GM12878 (cell line): ENCODE measurements at regions not wholly inside any gene's neighbourhood (a gene's known extent, or its start where the extent isn't known, plus 50 kb on each side); places are given as distances from the start of the nearest gene placed in this dataset.

Experiments
- ATF7 ChIP-seq: fragments of 450-650 bp; IDR thresholded peaks from 2 replicates; pipeline ENCODE4 v1.6.1; 2016; ENCODE audit warnings: low read depth, mild to moderate bottlenecking
- CBX5 ChIP-seq: sonication (generic); IDR thresholded peaks from 2 replicates; pipeline ENCODE4 v1.6.1; 2016; ENCODE audit warnings: low read depth, moderate library complexity, mild to moderate bottlenecking, inconsistent platforms
- CREM ChIP-seq: IDR thresholded peaks from 2 replicates; pipeline ENCODE4 v1.6.1; 2014; ENCODE audit warnings: antibody characterized with exemption, low read depth
- DPF2 ChIP-seq: fragments of 450-650 bp; IDR thresholded peaks from 2 replicates; pipeline ENCODE4 v1.6.1; 2017; ENCODE audit warnings: mild to moderate bottlenecking
- FOXM1 ChIP-seq: IDR thresholded peaks from 2 replicates; pipeline ENCODE4 v1.6.1; 2012; ENCODE audit warnings: low read depth, mild to moderate bottlenecking, inconsistent platforms, low read length, moderate library complexity
- RBBP5 ChIP-seq: fragments of 200-600 bp; sonication (generic); conservative IDR thresholded peaks from 2 replicates; pipeline ENCODE4 v1.6.1; 2016
- SMAD5 ChIP-seq: IDR thresholded peaks from 2 replicates; pipeline ENCODE4 v1.6.1; 2016; ENCODE audit warnings: antibody characterized with exemption, low read depth
- TF ChIP-seq, protein P1 (sequence below): fragments of 450-650 bp; formaldehyde crosslinking; IDR thresholded peaks from 2 replicates; pipeline ENCODE4 v1.4.0; 2020; ENCODE audit warnings: mild to moderate bottlenecking, moderate library complexity
- TF ChIP-seq, protein P2 (sequence below): fragments of 450-650 bp; IDR thresholded peaks from 2 replicates; pipeline ENCODE4 v1.6.1; 2018; ENCODE audit warnings: mild to moderate bottlenecking, low read depth, moderate library complexity; ENCODE audit not compliant: partially characterized antibody

GRCh38 chr13:44833139-44833538, 156.1 kb downstream of the NUFIP1 start (continued):
- TF ChIP-seq, protein P1, sequence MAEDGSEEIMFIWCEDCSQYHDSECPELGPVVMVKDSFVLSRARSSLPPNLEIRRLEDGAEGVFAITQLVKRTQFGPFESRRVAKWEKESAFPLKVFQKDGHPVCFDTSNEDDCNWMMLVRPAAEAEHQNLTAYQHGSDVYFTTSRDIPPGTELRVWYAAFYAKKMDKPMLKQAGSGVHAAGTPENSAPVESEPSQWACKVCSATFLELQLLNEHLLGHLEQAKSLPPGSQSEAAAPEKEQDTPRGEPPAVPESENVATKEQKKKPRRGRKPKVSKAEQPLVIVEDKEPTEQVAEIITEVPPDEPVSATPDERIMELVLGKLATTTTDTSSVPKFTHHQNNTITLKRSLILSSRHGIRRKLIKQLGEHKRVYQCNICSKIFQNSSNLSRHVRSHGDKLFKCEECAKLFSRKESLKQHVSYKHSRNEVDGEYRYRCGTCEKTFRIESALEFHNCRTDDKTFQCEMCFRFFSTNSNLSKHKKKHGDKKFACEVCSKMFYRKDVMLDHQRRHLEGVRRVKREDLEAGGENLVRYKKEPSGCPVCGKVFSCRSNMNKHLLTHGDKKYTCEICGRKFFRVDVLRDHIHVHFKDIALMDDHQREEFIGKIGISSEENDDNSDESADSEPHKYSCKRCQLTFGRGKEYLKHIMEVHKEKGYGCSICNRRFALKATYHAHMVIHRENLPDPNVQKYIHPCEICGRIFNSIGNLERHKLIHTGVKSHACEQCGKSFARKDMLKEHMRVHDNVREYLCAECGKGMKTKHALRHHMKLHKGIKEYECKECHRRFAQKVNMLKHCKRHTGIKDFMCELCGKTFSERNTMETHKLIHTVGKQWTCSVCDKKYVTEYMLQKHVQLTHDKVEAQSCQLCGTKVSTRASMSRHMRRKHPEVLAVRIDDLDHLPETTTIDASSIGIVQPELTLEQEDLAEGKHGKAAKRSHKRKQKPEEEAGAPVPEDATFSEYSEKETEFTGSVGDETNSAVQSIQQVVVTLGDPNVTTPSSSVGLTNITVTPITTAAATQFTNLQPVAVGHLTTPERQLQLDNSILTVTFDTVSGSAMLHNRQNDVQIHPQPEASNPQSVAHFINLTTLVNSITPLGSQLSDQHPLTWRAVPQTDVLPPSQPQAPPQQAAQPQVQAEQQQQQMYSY (CRISPR knock-in tag) = no peak
- TF ChIP-seq RBBP5 (no peak), CREM (no peak), ATF7 (no peak), DPF2 (no peak), SMAD5 (no peak), CBX5 (no peak), FOXM1 (no peak)
- TF ChIP-seq, protein P2, sequence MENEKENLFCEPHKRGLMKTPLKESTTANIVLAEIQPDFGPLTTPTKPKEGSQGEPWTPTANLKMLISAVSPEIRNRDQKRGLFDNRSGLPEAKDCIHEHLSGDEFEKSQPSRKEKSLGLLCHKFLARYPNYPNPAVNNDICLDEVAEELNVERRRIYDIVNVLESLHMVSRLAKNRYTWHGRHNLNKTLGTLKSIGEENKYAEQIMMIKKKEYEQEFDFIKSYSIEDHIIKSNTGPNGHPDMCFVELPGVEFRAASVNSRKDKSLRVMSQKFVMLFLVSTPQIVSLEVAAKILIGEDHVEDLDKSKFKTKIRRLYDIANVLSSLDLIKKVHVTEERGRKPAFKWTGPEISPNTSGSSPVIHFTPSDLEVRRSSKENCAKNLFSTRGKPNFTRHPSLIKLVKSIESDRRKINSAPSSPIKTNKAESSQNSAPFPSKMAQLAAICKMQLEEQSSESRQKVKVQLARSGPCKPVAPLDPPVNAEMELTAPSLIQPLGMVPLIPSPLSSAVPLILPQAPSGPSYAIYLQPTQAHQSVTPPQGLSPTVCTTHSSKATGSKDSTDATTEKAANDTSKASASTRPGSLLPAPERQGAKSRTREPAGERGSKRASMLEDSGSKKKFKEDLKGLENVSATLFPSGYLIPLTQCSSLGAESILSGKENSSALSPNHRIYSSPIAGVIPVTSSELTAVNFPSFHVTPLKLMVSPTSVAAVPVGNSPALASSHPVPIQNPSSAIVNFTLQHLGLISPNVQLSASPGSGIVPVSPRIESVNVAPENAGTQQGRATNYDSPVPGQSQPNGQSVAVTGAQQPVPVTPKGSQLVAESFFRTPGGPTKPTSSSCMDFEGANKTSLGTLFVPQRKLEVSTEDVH = no peak
